Mesendoderm (in vitro differentiated cells): ENCODE measurements at regions not wholly inside any gene's neighbourhood (a gene's known extent, or its start where the extent isn't known, plus 50 kb on each side); places are given as distances from the start of the nearest gene placed in this dataset.

Experiments
- DNase-seq: peaks from one replicate; pipeline ENCODE4 v3.0.0; 2013
- H2AK5ac ChIP-seq: 2 replicates; pipeline ENCODE4 v1.6.1; 2013; ENCODE audit warnings: low read length, inconsistent platforms
- H2BK120ac ChIP-seq: 2 replicates; pipeline ENCODE4 v1.6.1; 2013; ENCODE audit warnings: low read depth, mild to moderate bottlenecking, low read length, moderate library complexity, mixed read lengths
- H2BK15ac ChIP-seq: replicated peaks from 2 replicates; pipeline ENCODE4 v1.6.1; 2013; ENCODE audit warnings: low read depth, mild to moderate bottlenecking, moderate library complexity
- H2BK5ac ChIP-seq: 2 replicates; pipeline ENCODE4 v1.6.1; 2013; ENCODE audit warnings: low read length, inconsistent platforms
- H3K18ac ChIP-seq: 2 replicates; pipeline ENCODE4 v1.6.1; 2013; ENCODE audit warnings: mild to moderate bottlenecking, low read length, mixed read lengths
- H3K23ac ChIP-seq: one replicate; pipeline ENCODE4 v1.6.1; 2013; ENCODE audit warnings: low read length
- H3K27ac ChIP-seq: 2 replicates; pipeline ENCODE4 v1.5.1; 2013; ENCODE audit warnings: low read depth, mild to moderate bottlenecking, inconsistent platforms, low read length, moderate library complexity
- H3K27me3 ChIP-seq: 2 replicates; pipeline ENCODE4 v1.6.1; 2013; ENCODE audit warnings: low read length, control low read depth, mild to moderate bottlenecking, inconsistent platforms; ENCODE audit not compliant: insufficient read depth, poor library complexity
- H3K36me3 ChIP-seq: 2 replicates; pipeline ENCODE4 v1.6.1; 2013; ENCODE audit warnings: low read length, inconsistent platforms; ENCODE audit not compliant: control insufficient read depth, insufficient read depth
- H3K4ac ChIP-seq: one replicate; pipeline ENCODE4 v1.6.1; 2013; ENCODE audit warnings: low read depth, mild to moderate bottlenecking, low read length, moderate library complexity
- H3K4me1 ChIP-seq: 2 replicates; pipeline ENCODE4 v1.6.1; 2013; ENCODE audit warnings: low read depth, low read length, inconsistent platforms; ENCODE audit not compliant: control insufficient read depth
- H3K4me2 ChIP-seq: 2 replicates; pipeline ENCODE4 v1.6.1; 2013; ENCODE audit warnings: low read length
- H3K4me3 ChIP-seq: 2 replicates; pipeline ENCODE4 v1.5.1; 2013; ENCODE audit warnings: mild to moderate bottlenecking, low read length
- H3K56ac ChIP-seq: one replicate; pipeline ENCODE4 v1.6.1; 2013; ENCODE audit warnings: low read length
- H3K79me1 ChIP-seq: 2 replicates; pipeline ENCODE4 v1.6.1; 2013; ENCODE audit warnings: low read length, inconsistent platforms
- H3K79me2 ChIP-seq: 2 replicates; pipeline ENCODE4 v1.6.1; 2013; ENCODE audit warnings: mild to moderate bottlenecking, low read length; ENCODE audit not compliant: control insufficient read depth, insufficient read depth
- H3K9ac ChIP-seq: 2 replicates; pipeline ENCODE4 v1.6.1; 2013; ENCODE audit warnings: low read length, inconsistent platforms
- H4K5ac ChIP-seq: one replicate; pipeline ENCODE4 v1.6.1; 2013; ENCODE audit warnings: low read length
- H4K8ac ChIP-seq: one replicate; pipeline ENCODE4 v1.6.1; 2013; ENCODE audit warnings: low read depth, mild to moderate bottlenecking, control low read depth, low read length, moderate library complexity
- WGBS: extraction: QIAGEN DNeasy Blood & Tissue Kit; methylation state at CpG from one replicate; pipeline ENCODE4 v1.1.7; 2013; ENCODE audit warnings: low lambda C conversion rate, missing lambda C conversion rate; ENCODE audit not compliant: insufficient coverage; ENCODE audit errors: extremely low coverage; 5-methylcytosine and 5-hydroxymethylcytosine counted together

DNA sequence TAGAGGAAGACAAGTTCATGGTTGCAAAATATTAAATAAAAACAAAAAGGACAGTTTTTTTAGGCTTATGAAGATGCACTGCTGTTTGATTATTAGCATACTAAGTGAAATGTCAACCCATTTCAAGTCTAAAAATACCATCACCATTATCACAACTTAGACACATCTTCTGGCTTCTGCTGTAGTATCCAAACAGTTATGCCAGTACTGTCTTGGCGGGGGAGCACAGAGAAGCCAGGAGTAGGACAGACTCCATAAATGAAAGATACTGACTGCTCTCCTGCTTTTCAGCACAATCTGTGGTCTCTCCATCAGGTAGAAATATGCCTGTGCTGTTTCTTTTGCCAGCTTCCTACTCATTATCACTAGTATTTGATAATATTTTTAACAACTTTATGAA is 179.2 kb upstream of the DSEL start:
- Histone ChIP-seq H3K9ac (no peak overlapping the region), H3K4ac (no peak overlapping the region), H3K4me2 (no peak overlapping the region), H4K8ac (no peak overlapping the region), H2BK5ac (no peak overlapping the region), H3K18ac (no peak overlapping the region), H3K4me3 (no peak overlapping the region), H2AK5ac (no peak overlapping the region), H3K56ac (no peak overlapping the region), H2BK120ac (no peak overlapping the region), H2BK15ac (no peak overlapping the region), H3K79me1 (no peaks in the 10 kb centered on the region), H3K23ac (no peak overlapping the region), H4K5ac (no peak overlapping the region), H3K79me2 (no peaks in the 10 kb centered on the region), H3K36me3 (no peaks in the 10 kb centered on the region), H3K4me1 (no peaks in the 10 kb centered on the region), H3K27me3 (no peaks in the 10 kb centered on the region), H3K27ac (no peak overlapping the region)
- no CpG with 5 or more reads among the region's 1 CpG for WGBS
- no peak for DNase-seq

DNA sequence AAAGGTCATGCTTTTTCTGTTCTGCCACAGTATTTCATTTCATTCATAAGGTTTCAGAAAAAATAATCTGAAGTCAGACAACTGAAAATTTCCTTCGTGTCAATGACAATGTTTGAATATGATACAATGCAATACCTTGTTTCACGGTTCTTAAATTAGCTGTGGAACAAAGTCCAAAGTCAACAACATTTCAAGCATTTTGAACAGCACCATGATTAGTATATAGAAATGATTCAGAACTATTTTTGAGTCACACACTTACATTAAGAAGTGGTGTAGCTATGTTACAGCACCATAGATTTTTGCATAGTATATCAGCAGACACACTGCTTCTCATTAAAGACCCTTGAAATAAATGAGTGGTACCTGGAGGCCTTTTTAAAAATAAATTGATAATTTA is 178.3 kb upstream of the DSEL start:
- Histone ChIP-seq H2AK5ac (no peak overlapping the region), H3K56ac (no peak overlapping the region), H3K4me1 (no peaks in the 10 kb centered on the region), H3K23ac (no peak overlapping the region), H3K79me2 (no peaks in the 10 kb centered on the region), H3K27me3 (no peaks in the 10 kb centered on the region), H3K36me3 (no peaks in the 10 kb centered on the region), H3K27ac (no peak overlapping the region), H4K8ac (no peak overlapping the region), H2BK120ac (no peak overlapping the region), H3K9ac (no peak overlapping the region), H2BK15ac (no peak overlapping the region), H2BK5ac (no peak overlapping the region), H3K4ac (no peak overlapping the region), H3K18ac (no peak overlapping the region), H3K4me2 (no peak overlapping the region), H4K5ac (no peak overlapping the region), H3K4me3 (no peak overlapping the region), H3K79me1 (no peaks in the 10 kb centered on the region)
- WGBS: no CpG with 5 or more reads among the region's 2 CpGs
- DNase-seq: no peak

DNA sequence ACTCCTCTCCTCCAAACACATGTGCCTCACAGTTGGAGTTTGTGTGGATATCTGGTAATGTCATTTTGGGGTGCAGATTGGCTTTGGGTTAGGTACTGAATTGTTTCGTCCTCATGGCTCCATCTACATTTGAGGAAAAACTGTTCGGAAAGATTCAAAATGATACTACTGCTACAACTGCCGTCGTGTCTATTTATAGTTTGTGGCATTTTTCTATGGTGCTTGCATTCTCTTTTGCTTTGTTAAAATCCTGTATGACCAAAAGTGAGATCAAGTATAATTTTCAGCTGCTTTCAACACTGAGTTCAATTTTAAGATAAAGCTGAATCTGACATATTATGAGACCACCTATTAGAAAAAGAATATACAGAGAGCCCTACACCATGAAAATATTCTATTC is 176.3 kb upstream of the DSEL start:
- Histone ChIP-seq H3K4ac (no peak overlapping the region), H3K27me3 (no peaks in the 10 kb centered on the region), H2BK15ac (no peak overlapping the region), H3K4me2 (no peak overlapping the region), H2BK120ac (no peak overlapping the region), H4K8ac (no peak overlapping the region), H3K18ac (no peak overlapping the region), H3K9ac (no peak overlapping the region), H3K4me3 (no peak overlapping the region), H3K36me3 (no peaks in the 10 kb centered on the region), H3K79me1 (no peaks in the 10 kb centered on the region), H3K56ac (no peak overlapping the region), H3K23ac (no peak overlapping the region), H4K5ac (no peak overlapping the region), H2BK5ac (no peak overlapping the region), H3K27ac (no peak overlapping the region), H2AK5ac (no peak overlapping the region), H3K79me2 (no peaks in the 10 kb centered on the region), H3K4me1 (no peaks in the 10 kb centered on the region)
- DNase-seq: no peak
- no CpG with 5 or more reads among the region's 4 CpGs for WGBS

DNA sequence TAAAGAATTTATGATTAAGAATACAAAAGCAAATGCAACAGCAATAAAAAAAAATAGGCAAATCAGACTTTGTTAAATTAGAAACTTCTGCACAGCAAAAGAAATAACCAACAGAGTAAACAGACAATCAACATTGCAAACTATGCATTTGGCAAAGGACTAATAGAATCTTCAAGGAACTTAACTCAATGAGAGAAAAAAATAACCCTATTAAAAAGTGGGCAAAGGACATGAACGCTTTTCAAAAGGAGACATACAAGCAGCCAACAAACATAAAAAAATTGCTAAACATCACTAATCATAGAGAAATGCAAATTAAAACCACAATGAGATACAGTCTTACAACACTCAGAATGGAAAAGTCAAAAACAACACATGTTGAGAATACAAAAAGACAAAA is 166.0 kb upstream of the DSEL start:
- Histone ChIP-seq H3K4ac (no peak overlapping the region), H3K4me1 (no peaks in the 10 kb centered on the region), H3K27ac (no peak overlapping the region), H3K18ac (no peak overlapping the region), H2BK15ac (no peak overlapping the region), H3K23ac (no peak overlapping the region), H3K79me2 (no peaks in the 10 kb centered on the region), H3K56ac (no peak overlapping the region), H3K27me3 (no peaks in the 10 kb centered on the region), H3K79me1 (no peaks in the 10 kb centered on the region), H2BK5ac (no peak overlapping the region), H2AK5ac (no peak overlapping the region), H2BK120ac (no peak overlapping the region), H3K36me3 (no peaks in the 10 kb centered on the region), H4K5ac (no peak overlapping the region), H3K4me2 (no peak overlapping the region), H4K8ac (no peak overlapping the region), H3K9ac (no peak overlapping the region), H3K4me3 (no peak overlapping the region)
- WGBS: no CpG with 5 or more reads among the region's 1 CpG
- DNase-seq: no peak

- Histone ChIP-seq H3K36me3 (no peaks in the 10 kb centered on the region), H2BK15ac (no peak overlapping the region), H3K23ac (no peak overlapping the region), H2BK120ac (no peak overlapping the region), H3K4me3 (no peak overlapping the region), H3K27me3 (no peaks in the 10 kb centered on the region), H3K4me2 (no peak overlapping the region), H3K27ac (no peak overlapping the region), H3K9ac (no peak overlapping the region), H4K5ac (no peak overlapping the region), H2AK5ac (no peak overlapping the region), H3K79me1 (no peaks in the 10 kb centered on the region), H3K4ac (no peak overlapping the region), H3K18ac (no peak overlapping the region), H4K8ac (no peak overlapping the region), H3K56ac (no peak overlapping the region), H2BK5ac (no peak overlapping the region), H3K4me1 (no peaks in the 10 kb centered on the region), H3K79me2 (no peaks in the 10 kb centered on the region)
- no peak for DNase-seq
- WGBS: no CpG with 5 or more reads among the region's 3 CpGs
Measured at GRCh38 chr18:67677489-67677888, 161.0 kb upstream of the DSEL start.

DNA sequence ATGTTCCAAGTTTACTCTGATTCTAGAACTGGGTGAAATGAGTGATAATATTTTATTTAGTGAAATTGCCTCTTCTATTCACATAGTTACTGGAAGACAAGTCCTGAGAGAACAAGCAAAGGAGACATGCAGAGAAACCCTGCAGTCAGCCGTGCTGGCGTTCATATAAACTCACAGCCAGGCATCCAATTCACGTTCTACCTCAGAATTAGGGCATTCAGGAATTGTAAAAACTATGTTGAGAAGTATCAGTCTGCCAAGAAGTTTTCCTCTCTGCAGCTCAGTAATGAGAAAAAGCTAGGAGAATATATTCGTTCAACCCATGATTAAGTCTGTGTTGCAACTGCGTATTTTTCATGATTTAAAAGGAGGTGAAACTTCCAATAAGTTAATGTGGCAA is 156.2 kb upstream of the DSEL start:
- H3K9ac ChIP-seq: no peak overlapping the region
- DNase-seq: no peak
- H3K79me2 ChIP-seq: no peaks in the 10 kb centered on the region
- no peak overlapping the region for H4K8ac ChIP-seq
- no peak overlapping the region for H3K56ac ChIP-seq
- no peak overlapping the region for H2BK15ac ChIP-seq
- no peak overlapping the region for H2AK5ac ChIP-seq
- H3K4me2 ChIP-seq: no peak overlapping the region
- no peak overlapping the region for H3K4ac ChIP-seq
- H3K4me1 ChIP-seq: no peaks in the 10 kb centered on the region
- no peak overlapping the region for H3K18ac ChIP-seq
- no peaks in the 10 kb centered on the region for H3K36me3 ChIP-seq
- H3K27me3 ChIP-seq: no peaks in the 10 kb centered on the region
- no peak overlapping the region for H3K23ac ChIP-seq
- H2BK120ac ChIP-seq: no peak overlapping the region
- H4K5ac ChIP-seq: no peak overlapping the region
- no peak overlapping the region for H3K27ac ChIP-seq
- no peak overlapping the region for H3K4me3 ChIP-seq
- WGBS: no CpG with 5 or more reads among the region's 5 CpGs
- no peaks in the 10 kb centered on the region for H3K79me1 ChIP-seq
- no peak overlapping the region for H2BK5ac ChIP-seq
